HEK293 (cell line): ENCODE measurements at regions not wholly inside any gene's neighbourhood (a gene's known extent, or its start where the extent isn't known, plus 50 kb on each side); places are given as distances from the start of the nearest gene placed in this dataset.

Source experiments
- CTCF ChIP-seq: fragments of 450-650 bp; formaldehyde crosslinking; IDR thresholded peaks from 2 replicates; pipeline ENCODE4 v1.5.1; 2016; ENCODE audit warnings: missing biosample characterization, missing genetic modification characterization
- FEZF1 ChIP-seq: fragments of 450-650 bp; formaldehyde crosslinking; IDR thresholded peaks from 2 replicates; pipeline ENCODE4 v1.5.1; 2016; ENCODE audit warnings: missing biosample characterization, missing genetic modification characterization
- SETDB1 ChIP-seq: IDR thresholded peaks from one replicate; pipeline ENCODE4 v1.6.1; 2017; ENCODE audit warnings: mild to moderate bottlenecking, low read length, moderate library complexity, mixed read lengths; ENCODE audit not compliant: insufficient read length
- SP2 ChIP-seq: fragments of 450-650 bp; formaldehyde crosslinking; IDR thresholded peaks from 2 replicates; pipeline ENCODE4 v1.5.1; 2016; ENCODE audit warnings: missing biosample characterization, missing genetic modification characterization
- WT1 ChIP-seq: fragments of 450-650 bp; formaldehyde crosslinking; IDR thresholded peaks from 2 replicates; pipeline ENCODE4 v1.5.1; 2016; ENCODE audit warnings: missing biosample characterization, missing genetic modification characterization
- ZFP41 ChIP-seq: fragments of 450-650 bp; formaldehyde crosslinking; IDR thresholded peaks from 2 replicates; pipeline ENCODE4 v1.5.1; 2016; ENCODE audit warnings: missing biosample characterization, missing genetic modification characterization, borderline replicate concordance
- ZNF626 ChIP-seq: fragments of 450-650 bp; sonication (Bioruptor Pico); formaldehyde crosslinking; IDR thresholded peaks from 2 replicates; pipeline ENCODE4 v1.5.1; 2018; ENCODE audit warnings: missing biosample characterization, missing genetic modification characterization, inconsistent platforms
- ZNF830 ChIP-seq: fragments of 450-650 bp; IDR thresholded peaks from 2 replicates; pipeline ENCODE4 v1.5.0; 2018; ENCODE audit warnings: missing biosample characterization, missing genetic modification characterization, low read depth, mild to moderate bottlenecking, moderate library complexity
- ZNF843 ChIP-seq: fragments of 450-650 bp; formaldehyde crosslinking; IDR thresholded peaks from 2 replicates; pipeline ENCODE4 v1.5.1; 2016; ENCODE audit warnings: missing biosample characterization, missing genetic modification characterization
- ZSCAN23 ChIP-seq: fragments of 450-650 bp; formaldehyde crosslinking; IDR thresholded peaks from 2 replicates; pipeline ENCODE4 v1.5.1; 2016; ENCODE audit warnings: missing biosample characterization, missing genetic modification characterization
- TF ChIP-seq, protein P1 (sequence below): fragments of 450-650 bp; formaldehyde crosslinking; conservative IDR thresholded peaks from 2 replicates; pipeline ENCODE4 v1.5.1; 2016; ENCODE audit warnings: low read depth, missing biosample characterization, missing genetic modification characterization
- TF ChIP-seq, protein P2 (sequence below): fragments of 450-650 bp; formaldehyde crosslinking; IDR thresholded peaks from 2 replicates; pipeline ENCODE4 v1.5.1; 2016; ENCODE audit warnings: missing biosample characterization, missing genetic modification characterization
- TF ChIP-seq, protein P3 (sequence below): sonication (generic); formaldehyde crosslinking; IDR thresholded peaks from 2 replicates; pipeline ENCODE4 v1.8.1; 2022; ENCODE audit warnings: mild to moderate bottlenecking, moderate library complexity, missing genetic modification reagents

- TF ChIP-seq, protein P1, sequence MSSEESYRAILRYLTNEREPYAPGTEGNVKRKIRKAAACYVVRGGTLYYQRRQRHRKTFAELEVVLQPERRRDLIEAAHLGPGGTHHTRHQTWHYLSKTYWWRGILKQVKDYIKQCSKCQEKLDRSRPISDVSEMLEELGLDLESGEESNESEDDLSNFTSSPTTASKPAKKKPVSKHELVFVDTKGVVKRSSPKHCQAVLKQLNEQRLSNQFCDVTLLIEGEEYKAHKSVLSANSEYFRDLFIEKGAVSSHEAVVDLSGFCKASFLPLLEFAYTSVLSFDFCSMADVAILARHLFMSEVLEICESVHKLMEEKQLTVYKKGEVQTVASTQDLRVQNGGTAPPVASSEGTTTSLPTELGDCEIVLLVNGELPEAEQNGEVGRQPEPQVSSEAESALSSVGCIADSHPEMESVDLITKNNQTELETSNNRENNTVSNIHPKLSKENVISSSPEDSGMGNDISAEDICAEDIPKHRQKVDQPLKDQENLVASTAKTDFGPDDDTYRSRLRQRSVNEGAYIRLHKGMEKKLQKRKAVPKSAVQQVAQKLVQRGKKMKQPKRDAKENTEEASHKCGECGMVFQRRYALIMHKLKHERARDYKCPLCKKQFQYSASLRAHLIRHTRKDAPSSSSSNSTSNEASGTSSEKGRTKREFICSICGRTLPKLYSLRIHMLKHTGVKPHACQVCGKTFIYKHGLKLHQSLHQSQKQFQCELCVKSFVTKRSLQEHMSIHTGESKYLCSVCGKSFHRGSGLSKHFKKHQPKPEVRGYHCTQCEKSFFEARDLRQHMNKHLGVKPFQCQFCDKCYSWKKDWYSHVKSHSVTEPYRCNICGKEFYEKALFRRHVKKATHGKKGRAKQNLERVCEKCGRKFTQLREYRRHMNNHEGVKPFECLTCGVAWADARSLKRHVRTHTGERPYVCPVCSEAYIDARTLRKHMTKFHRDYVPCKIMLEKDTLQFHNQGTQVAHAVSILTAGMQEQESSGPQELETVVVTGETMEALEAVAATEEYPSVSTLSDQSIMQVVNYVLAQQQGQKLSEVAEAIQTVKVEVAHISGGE (tag by site-specific recombination): no peak
- TF ChIP-seq CTCF (tag by site-specific recombination) (no peak), FEZF1 (tag by site-specific recombination) (no peak), SP2 (tag by site-specific recombination) (no peak), WT1 (tag by site-specific recombination) (no peak), ZSCAN23 (tag by site-specific recombination) (no peak), ZNF626 (no peak), ZFP41 (no peak), ZNF843 (no peak), ZNF830 (no peak), SETDB1 (no peak)
- TF ChIP-seq, protein P2, sequence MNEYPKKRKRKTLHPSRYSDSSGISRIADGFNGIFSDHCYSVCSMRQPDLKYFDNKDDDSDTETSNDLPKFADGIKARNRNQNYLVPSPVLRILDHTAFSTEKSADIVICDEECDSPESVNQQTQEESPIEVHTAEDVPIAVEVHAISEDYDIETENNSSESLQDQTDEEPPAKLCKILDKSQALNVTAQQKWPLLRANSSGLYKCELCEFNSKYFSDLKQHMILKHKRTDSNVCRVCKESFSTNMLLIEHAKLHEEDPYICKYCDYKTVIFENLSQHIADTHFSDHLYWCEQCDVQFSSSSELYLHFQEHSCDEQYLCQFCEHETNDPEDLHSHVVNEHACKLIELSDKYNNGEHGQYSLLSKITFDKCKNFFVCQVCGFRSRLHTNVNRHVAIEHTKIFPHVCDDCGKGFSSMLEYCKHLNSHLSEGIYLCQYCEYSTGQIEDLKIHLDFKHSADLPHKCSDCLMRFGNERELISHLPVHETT (tag by site-specific recombination): no peak
- TF ChIP-seq, protein P3, sequence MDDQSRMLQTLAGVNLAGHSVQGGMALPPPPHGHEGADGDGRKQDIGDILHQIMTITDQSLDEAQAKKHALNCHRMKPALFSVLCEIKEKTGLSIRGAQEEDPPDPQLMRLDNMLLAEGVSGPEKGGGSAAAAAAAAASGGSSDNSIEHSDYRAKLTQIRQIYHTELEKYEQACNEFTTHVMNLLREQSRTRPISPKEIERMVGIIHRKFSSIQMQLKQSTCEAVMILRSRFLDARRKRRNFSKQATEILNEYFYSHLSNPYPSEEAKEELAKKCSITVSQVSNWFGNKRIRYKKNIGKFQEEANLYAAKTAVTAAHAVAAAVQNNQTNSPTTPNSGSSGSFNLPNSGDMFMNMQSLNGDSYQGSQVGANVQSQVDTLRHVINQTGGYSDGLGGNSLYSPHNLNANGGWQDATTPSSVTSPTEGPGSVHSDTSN (CRISPR knock-in tag): no peak
Measured at GRCh38 chr2:196284144-196284844, 112.9 kb upstream of the STK17B start.
